SK-N-SH (cell line): ENCODE measurements at regions not wholly inside any gene's neighbourhood (a gene's known extent, or its start where the extent isn't known, plus 50 kb on each side); places are given as distances from the start of the nearest gene placed in this dataset.

Source experiments
- CTCF ChIA-PET: fragments of 300-600, 350-600 bp; formaldehyde crosslinking; extraction: SDS; loops from one replicate; lab custom pipeline; 2021; lab: Yijun Ruan, JAX
- POLR2A ChIA-PET: fragments of 350-600 bp; sonication (Branson Sonifier 250); formaldehyde crosslinking; extraction: SDS; loops from one replicate; lab custom pipeline; 2020; ENCODE audit warnings: antibody characterized with exemption, inconsistent platforms; lab: Yijun Ruan, JAX
- DNase-seq: peaks from one replicate; pipeline ENCODE4 v3.0.0; 2012
- H2AFZ ChIP-seq: fragments of 200-600 bp; sonication (generic); 2 replicates; pipeline ENCODE4 v1.8.1; 2016; ENCODE audit warnings: antibody characterized with exemption, mild to moderate bottlenecking, low read depth
- H3F3A ChIP-seq: fragments of 200-600 bp; sonication (generic); replicated peaks from 2 replicates; pipeline ENCODE3; 2016; ENCODE audit warnings: antibody characterized with exemption, mild to moderate bottlenecking; ENCODE audit not compliant: insufficient read depth
- H3K27ac ChIP-seq, 2 experiments: fragments of 200-500 bp in 1 of 2; fragments of 200-600 bp in 1 of 2; sonication (Bioruptor generic) in 1 of 2; sonication (generic), shearing (Covaris generic) in 1 of 2; 2 replicates each; pipeline versions ENCODE4 v1.5.1 to v1.6.1; 2014 to 2016; ENCODE audit warnings: low read depth in 2 of 2, inconsistent platforms in 1 of 2, low read length in 1 of 2, mild to moderate bottlenecking in 1 of 2, mixed read lengths in 1 of 2
- H3K27me3 ChIP-seq: fragments of 200-600 bp; sonication (generic), shearing (Covaris generic); 2 replicates; pipeline ENCODE4 v1.6.1; 2016; ENCODE audit warnings: mixed run types; ENCODE audit not compliant: insufficient read depth
- H3K36me3 ChIP-seq, 2 experiments: fragments of 200-500 bp in 1 of 2; fragments of 200-600 bp in 1 of 2; sonication (Bioruptor generic) in 1 of 2; sonication (generic) in 1 of 2; replicated peaks in 1 of 2; 2 replicates each; pipeline versions ENCODE3 to v1.5.1; 2014 to 2016; ENCODE audit warnings: low read length in 1 of 2, mild to moderate bottlenecking in 1 of 2; ENCODE audit not compliant: insufficient read depth in 2 of 2, control insufficient read depth in 1 of 2
- H3K4me1 ChIP-seq, 2 experiments: fragments of 200-500 bp in 1 of 2; fragments of 200-600 bp in 1 of 2; sonication (Bioruptor generic) in 1 of 2; sonication (generic), shearing (Covaris generic) in 1 of 2; 2 replicates each; pipeline versions ENCODE4 v1.5.1 to v1.6.1; 2014 to 2016; ENCODE audit warnings: low read depth in 1 of 2, low read length in 1 of 2, mixed run types in 1 of 2; ENCODE audit not compliant: insufficient read depth in 2 of 2, control insufficient read depth in 1 of 2
- H3K4me2 ChIP-seq: fragments of 200-600 bp; sonication (generic), shearing (Covaris generic); 2 replicates; pipeline ENCODE4 v1.6.1; 2017; ENCODE audit warnings: mixed run types
- H3K4me3 ChIP-seq, 2 experiments: fragments of 200-500 bp in 1 of 2; fragments of 200-600 bp in 1 of 2; sonication (Bioruptor generic) in 1 of 2; sonication (generic), shearing (Covaris generic) in 1 of 2; 2 replicates each; pipeline versions ENCODE4 v1.5.1 to v1.8.1; 2014 to 2016; ENCODE audit warnings: low read depth in 2 of 2, inconsistent platforms in 1 of 2, low read length in 1 of 2, mild to moderate bottlenecking in 1 of 2, mixed read lengths in 1 of 2, moderate library complexity in 1 of 2
- H3K79me2 ChIP-seq: fragments of 200-600 bp; sonication (generic); 2 replicates; pipeline ENCODE4 v1.8.1; 2017; ENCODE audit warnings: mild to moderate bottlenecking; ENCODE audit not compliant: insufficient read depth
- H3K9ac ChIP-seq: fragments of 200-600 bp; sonication (generic); 2 replicates; pipeline ENCODE4 v1.6.1; 2017; ENCODE audit warnings: mixed run types
- H3K9me2 ChIP-seq: fragments of 200-600 bp; sonication (generic); 2 replicates; pipeline ENCODE4 v1.6.1; 2017; ENCODE audit warnings: mixed run types
- H3K9me3 ChIP-seq: fragments of 200-600 bp; sonication (generic); 2 replicates; pipeline ENCODE4 v1.6.1; 2017; ENCODE audit warnings: mixed run types, mild to moderate bottlenecking, moderate library complexity
- H4K20me1 ChIP-seq: fragments of 200-600 bp; sonication (generic); 2 replicates; pipeline ENCODE4 v1.6.1; 2017; ENCODE audit warnings: mild to moderate bottlenecking, mixed run types; ENCODE audit not compliant: insufficient read depth
- CHD2 ChIP-seq: fragments of 150-350 bp; IDR thresholded peaks from 2 replicates; pipeline ENCODE4 v1.6.1; 2018; ENCODE audit warnings: low read length; ENCODE audit not compliant: partially characterized antibody
- FOSL2 ChIP-seq: IDR thresholded peaks from 2 replicates; pipeline ENCODE4 v1.4.0; 2012; ENCODE audit warnings: low read depth, mild to moderate bottlenecking, moderate library complexity, borderline replicate concordance
- FOXJ3 ChIP-seq: sonication (generic); formaldehyde crosslinking; IDR thresholded peaks from 2 replicates; pipeline ENCODE4 v1.5.1; 2020; ENCODE audit warnings: mild to moderate bottlenecking, missing genetic modification reagents
- FOXM1 ChIP-seq: IDR thresholded peaks from 2 replicates; pipeline ENCODE4 v1.4.0; 2012; ENCODE audit warnings: low read depth, mild to moderate bottlenecking
- GABPA ChIP-seq: IDR thresholded peaks from 2 replicates; pipeline ENCODE4 v1.4.0; 2012; ENCODE audit warnings: low read depth, mild to moderate bottlenecking
- MAX ChIP-seq: IDR thresholded peaks from 2 replicates; pipeline ENCODE4 v1.4.0; 2012; ENCODE audit warnings: low read depth
- MXI1 ChIP-seq: IDR thresholded peaks from 2 replicates; pipeline ENCODE4 v1.6.1; 2012; ENCODE audit warnings: mild to moderate bottlenecking, low read depth, low read length, improper control_type of control experiment
- REST ChIP-seq: IDR thresholded peaks from 2 replicates; pipeline ENCODE4 v1.6.1; 2012; ENCODE audit warnings: mild to moderate bottlenecking, low read depth, low read length, moderate library complexity
- TAF1 ChIP-seq: IDR thresholded peaks from 2 replicates; pipeline ENCODE4 v1.6.1; 2012; ENCODE audit warnings: low read depth, mild to moderate bottlenecking, low read length, moderate library complexity, borderline replicate concordance
- TEAD4 ChIP-seq: IDR thresholded peaks from 2 replicates; pipeline ENCODE4 v1.4.0; 2012; ENCODE audit warnings: mild to moderate bottlenecking, borderline replicate concordance; ENCODE audit not compliant: insufficient read depth
- ZBTB33 ChIP-seq: IDR thresholded peaks from 2 replicates; pipeline ENCODE4 v1.4.0; 2012; ENCODE audit warnings: low read depth, borderline replicate concordance
- WGBS: methylation state at CpG from one replicate; pipeline ENCODE4 v1.1.6; 2017; ENCODE audit warnings: low lambda C conversion rate; 5-methylcytosine and 5-hydroxymethylcytosine counted together
- TF ChIP-seq, protein P1 (sequence below): fragments of 150-350 bp; IDR thresholded peaks from 2 replicates; pipeline ENCODE4 v1.6.1; 2016; ENCODE audit warnings: mild to moderate bottlenecking, low read depth, low read length
- TF ChIP-seq, protein P2 (sequence below): IDR thresholded peaks from 2 replicates; pipeline ENCODE4 v1.4.0; 2012; ENCODE audit warnings: low read depth, borderline replicate concordance

DNA sequence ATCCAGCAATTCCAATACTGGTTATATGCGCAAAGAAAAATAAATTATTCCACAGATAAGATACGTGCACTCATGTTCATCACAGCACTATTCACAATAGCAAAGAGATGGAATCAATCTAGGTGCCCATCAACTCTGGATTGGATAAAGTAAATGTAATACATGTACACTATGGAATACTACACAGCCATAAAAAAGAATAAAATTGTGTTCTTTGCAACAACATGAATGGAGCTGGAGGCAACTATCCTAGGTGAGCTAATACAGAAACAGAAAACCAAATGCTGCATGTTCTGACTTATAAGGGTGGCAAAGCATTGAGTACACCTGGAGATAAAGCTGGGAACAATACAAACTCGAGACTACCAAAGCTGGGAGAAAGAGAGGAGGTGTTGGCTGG lies 787.3 kb downstream of the KCNT2 start (continued):
- no peak for TF ChIP-seq REST
- no peak for TF ChIP-seq TEAD4
- TF ChIP-seq ZBTB33: no peak
- no peak for TF ChIP-seq MXI1
- TF ChIP-seq CHD2: no peak
- TF ChIP-seq FOXM1: no peak
- TF ChIP-seq FOSL2: no peak
- TF ChIP-seq TAF1: no peak
- TF ChIP-seq FOXJ3 (CRISPR knock-in tag): no peak

DNA sequence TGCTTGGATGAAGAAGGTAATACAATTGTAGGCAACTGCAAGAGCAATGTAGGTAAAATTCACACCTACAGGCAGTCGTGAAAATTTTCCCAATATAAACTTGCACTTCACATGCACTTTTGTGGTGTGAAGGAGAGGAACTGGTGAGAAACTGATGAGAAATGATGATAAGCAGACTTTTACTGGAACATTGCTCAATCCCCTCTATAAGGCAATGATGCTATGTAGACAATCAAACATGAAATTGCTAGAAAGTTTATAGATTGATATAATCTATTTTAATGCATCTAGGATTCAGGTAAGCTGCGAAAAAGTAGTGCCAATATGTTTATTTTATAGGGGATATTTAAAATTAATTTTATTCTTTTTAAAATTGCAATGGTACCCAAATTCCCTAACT lies 802.2 kb downstream of the KCNT2 start:
- Histone ChIP-seq H3K36me3 (no peaks in the 10 kb centered on the region), H2AFZ (no peak overlapping the region), H3K4me2 (no peak overlapping the region), H3K27me3 (no peaks in the 10 kb centered on the region), H3K9me2 (no peaks in the 10 kb centered on the region), H3K9me3 (no peaks in the 10 kb centered on the region), H3K9ac (no peak overlapping the region), H3F3A (no peaks in the 10 kb centered on the region), H3K4me1 (no peaks in the 10 kb centered on the region; a peak in 1 of 4 replicates), H4K20me1 (no peaks in the 10 kb centered on the region), H3K4me3 (no peak overlapping the region), H3K27ac (no peak overlapping the region), H3K79me2 (no peaks in the 10 kb centered on the region)
- ChIA-PET POLR2A (no interaction called here), CTCF (no interaction called here)
- DNase-seq: no peak
- TF ChIP-seq, protein P1, sequence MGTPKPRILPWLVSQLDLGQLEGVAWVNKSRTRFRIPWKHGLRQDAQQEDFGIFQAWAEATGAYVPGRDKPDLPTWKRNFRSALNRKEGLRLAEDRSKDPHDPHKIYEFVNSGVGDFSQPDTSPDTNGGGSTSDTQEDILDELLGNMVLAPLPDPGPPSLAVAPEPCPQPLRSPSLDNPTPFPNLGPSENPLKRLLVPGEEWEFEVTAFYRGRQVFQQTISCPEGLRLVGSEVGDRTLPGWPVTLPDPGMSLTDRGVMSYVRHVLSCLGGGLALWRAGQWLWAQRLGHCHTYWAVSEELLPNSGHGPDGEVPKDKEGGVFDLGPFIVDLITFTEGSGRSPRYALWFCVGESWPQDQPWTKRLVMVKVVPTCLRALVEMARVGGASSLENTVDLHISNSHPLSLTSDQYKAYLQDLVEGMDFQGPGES: no peak
- no peak for TF ChIP-seq GABPA
- no peak for TF ChIP-seq MAX
- no peak for TF ChIP-seq TAF1
- TF ChIP-seq, protein P2, sequence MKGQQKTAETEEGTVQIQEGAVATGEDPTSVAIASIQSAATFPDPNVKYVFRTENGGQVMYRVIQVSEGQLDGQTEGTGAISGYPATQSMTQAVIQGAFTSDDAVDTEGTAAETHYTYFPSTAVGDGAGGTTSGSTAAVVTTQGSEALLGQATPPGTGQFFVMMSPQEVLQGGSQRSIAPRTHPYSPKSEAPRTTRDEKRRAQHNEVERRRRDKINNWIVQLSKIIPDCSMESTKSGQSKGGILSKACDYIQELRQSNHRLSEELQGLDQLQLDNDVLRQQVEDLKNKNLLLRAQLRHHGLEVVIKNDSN: no peak
- TF ChIP-seq CHD2: no peak
- WGBS: 42% methylated on average over 2 of the region's 2 CpGs
